Effector CD8-positive, alpha-beta T cell (primary cell): ENCODE measurements at regions not wholly inside any gene's neighbourhood (a gene's known extent, or its start where the extent isn't known, plus 50 kb on each side); places are given as distances from the start of the nearest gene placed in this dataset.

Experiments
- DNase-seq: peaks from one replicate; lab custom pipeline; 2025; lab: John Stamatoyannopoulos, UW

DNA sequence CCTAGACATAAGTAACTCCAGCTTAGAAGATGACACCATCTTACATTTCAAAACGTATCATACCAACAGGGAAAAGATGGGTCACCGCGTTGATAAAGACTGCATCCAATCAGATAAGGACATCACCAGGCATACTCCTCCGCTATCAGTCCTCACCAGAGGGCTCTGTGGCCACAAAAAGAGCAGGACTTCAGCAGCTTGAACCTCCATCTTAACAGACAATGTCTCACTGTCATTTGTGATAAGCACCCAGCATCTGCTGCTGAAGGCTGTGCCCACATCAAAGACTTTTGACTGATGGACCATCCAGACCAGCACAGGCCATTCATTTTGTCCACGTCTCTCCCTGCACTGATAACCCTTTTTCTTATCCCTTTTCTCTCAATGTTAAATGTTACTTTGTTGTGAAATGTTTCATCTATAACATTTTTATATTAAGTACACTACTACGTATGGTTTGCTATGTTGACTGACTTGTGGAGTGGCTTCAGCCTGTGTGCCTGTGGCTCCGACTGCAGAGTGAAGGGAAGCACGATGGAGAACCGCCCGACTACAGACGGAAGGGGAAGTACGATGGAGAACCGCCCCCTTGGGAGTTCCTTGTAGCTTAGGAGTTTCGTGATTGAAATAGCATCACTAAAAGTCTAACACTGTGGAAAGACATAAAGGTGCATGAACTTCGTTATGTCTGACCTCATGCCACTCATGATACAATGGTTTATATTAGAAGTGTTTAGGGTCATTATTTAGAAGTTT is 595.4 kb upstream of the AGA start:
- DNase-seq = no peak

DNA sequence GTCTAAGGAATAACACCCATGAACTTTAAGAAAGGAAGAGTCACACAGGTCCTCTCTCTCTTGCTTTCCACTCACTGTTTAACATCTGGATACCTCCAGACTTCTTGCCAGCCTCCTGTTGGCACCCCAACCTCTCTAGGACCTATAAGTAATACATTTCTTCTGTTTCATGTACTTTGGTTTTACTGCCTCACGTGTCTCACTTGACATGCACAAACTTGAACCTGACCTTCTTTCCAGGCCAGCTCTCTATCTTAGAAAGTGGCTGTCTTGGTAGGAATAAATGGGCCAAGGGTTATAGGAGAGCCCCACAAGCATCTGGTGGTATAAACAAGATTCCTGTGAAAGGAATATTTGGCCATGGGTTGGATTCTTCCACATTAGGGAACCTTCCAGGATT is 614.8 kb upstream of the AGA start:
- DNase-seq = no peak

DNA sequence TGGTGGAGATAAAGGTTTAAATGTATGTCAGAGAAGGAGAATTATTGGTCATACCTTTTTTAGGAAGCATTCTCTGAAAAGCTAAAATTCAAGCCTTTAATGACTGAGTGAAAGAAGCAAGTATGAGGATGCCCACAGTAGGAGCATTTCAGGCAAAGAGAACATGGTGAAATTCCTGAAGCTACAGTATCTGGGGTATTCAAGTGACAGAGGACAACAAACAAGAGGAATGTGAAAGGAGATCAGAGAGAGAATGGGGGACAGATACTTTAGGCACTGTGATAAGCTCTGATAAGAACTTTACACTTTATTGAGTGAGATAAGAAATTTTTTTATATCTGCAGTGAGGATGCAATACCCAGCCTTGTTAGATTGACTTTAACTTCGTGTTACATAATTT is 621.3 kb upstream of the AGA start:
- no peak for DNase-seq

GRCh38 chr4:178066338-178066941 is 624.2 kb upstream of the AGA start:
- no peak for DNase-seq

DNA sequence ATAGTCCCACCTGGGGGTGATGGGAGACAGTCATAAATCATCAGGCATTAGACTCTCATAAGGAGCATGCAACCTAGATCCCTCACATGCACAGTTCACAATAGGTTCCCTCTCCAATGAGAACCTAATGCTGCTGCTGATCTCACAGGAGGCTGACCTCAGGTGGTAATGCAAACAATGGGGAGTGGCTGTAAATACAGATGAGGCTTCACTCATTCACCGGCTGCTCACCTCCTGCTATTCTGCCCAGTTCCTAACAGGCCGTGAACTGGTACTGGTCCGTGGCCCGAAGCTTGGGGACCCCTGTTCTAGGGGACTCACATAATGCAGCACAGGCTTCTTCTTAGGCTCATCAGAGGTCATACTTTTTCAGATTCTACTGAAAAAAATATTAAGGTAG is 625.9 kb upstream of the AGA start:
- DNase-seq = no peak

GRCh38 chr4:178070163-178070562 is 627.9 kb upstream of the AGA start:
- no peak for DNase-seq

GRCh38 chr4:178080312-178080711 is 638.1 kb upstream of the AGA start:
- no peak for DNase-seq

DNA sequence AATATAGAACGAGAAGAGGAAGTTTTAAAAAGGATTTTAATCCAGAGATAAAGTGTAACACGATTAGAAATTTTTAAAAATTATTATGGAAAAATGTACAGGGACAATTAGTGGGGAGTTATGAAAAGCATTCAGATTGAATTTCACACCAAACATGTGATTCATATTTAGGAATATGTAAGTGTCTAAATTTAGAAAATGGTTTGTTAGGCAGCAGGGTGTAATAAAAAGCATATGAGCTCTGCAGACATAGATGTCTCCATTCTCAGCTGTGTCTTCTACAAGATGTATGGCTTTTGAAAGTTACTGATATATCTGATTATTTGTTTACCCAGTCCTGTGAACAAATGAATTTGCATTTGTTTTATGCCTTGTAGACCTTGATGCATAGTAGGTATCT is 638.9 kb upstream of the AGA start:
- no peak for DNase-seq

GRCh38 chr4:178081896-178082295 is 639.7 kb upstream of the AGA start:
- DNase-seq = no peak

DNA sequence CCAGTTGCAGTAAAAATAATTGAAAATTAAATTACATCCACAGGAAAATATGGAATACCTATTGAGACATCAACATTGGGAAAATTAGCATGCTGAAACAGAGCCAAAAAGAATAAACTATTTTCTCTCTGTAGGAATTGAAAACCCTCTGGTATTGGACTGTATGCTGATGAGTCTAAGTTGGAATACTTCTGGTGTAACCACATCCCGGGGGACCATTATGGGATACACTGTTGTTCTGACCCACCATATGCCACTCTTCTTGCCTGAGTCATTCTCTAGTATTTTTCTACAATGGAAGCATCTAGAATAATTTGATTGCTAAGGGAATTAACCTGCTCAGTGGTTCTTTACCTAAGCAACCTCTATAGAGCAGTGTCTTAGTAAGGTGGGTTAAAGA is 640.7 kb upstream of the AGA start:
- no peak for DNase-seq

DNA sequence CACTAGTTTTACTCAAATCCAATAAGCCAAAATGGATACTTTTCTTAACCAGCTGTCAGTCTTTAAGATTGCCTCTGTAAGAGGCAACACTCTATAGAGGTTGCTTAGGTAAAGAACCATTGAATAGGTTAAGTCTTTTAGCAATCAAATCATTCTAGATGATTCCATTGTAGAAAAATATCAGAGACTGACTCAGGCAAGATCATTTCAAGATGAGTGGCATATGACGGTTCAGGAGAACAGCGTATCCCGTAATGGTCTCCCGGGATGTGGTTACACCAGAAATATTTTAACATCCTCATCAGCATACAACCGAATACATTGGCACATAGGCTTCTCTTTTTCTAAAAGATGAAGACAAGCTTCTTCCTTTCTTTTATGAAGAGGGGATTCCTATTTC is 641.7 kb upstream of the AGA start:
- DNase-seq = no peak

GRCh38 chr4:178086320-178086719 is 644.1 kb upstream of the AGA start:
- no peak for DNase-seq

DNA sequence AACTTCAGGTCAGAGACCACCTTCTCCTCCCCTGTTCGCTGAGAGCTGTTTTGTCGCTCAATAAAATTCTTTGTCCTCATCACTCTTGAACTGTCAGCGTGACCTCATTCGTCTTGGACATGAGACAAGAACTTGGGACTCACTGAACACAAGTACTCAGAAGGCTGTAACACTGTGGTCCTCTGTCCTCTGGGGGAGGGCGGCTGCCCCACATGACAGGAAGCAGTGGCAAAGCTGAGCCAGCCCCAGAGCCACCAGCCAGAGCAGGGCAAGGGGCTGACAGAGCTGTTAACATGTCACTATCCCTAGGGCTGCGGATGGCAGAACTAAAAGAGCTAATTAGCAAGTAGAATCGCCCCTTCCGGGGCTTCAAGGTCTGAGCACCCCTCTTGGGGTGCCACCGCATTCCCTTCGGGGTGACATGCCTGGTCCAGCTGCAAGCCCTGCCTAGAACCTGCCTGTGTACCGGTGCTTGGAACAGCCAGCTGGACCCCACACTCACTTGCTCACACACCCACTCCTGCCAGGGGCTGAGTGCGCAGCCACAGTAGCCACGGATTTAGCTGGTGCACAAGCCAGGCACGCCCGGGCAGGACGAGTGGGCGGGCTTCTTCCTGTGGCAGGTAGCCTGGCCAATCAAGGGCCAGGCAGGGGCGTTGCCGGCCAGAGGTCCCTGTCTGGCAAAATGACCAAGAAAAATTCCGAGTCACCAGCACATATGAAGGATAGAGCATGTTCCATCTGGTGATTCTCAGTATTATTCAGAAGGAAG is 648.6 kb upstream of the AGA start:
- DNase-seq = no peak

DNA sequence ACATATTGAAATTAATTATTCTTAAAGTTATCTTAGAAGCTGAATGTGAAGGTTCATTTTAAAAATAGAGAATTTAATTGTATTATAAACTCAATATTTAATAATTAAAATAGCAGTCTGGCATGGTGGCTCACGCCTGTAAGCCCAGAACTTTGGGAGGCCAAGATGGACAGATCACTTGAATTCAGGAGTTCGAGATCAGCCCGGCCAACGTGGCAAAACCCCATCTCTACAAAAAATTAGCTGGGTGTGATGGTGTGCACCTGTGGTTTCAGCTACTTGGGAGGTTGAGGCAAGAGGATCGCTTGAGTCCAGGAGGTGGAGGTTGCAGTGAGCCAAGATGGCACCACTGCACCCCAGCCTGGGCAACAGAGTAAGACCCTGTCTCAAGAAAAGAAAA is 659.9 kb upstream of the AGA start:
- no peak for DNase-seq

DNA sequence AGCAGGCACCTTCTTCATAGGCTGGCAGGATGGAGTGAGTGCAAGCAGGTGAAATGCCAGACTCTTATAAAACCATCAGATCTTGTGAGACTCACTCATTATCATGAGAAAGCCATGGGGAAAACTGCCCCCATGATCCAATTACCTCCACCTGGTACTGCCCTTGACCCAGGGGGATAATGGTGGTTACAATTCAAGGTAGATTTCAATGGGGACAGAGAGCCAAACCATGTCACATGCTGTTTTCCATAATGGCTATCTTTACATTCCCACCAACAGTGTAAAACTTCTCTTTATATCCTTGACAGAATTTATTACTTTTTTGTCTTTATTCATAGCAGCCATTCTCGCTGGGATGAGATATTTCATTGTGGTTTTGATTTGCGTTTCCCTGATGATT is 663.0 kb upstream of the AGA start:
- DNase-seq = no peak

DNA sequence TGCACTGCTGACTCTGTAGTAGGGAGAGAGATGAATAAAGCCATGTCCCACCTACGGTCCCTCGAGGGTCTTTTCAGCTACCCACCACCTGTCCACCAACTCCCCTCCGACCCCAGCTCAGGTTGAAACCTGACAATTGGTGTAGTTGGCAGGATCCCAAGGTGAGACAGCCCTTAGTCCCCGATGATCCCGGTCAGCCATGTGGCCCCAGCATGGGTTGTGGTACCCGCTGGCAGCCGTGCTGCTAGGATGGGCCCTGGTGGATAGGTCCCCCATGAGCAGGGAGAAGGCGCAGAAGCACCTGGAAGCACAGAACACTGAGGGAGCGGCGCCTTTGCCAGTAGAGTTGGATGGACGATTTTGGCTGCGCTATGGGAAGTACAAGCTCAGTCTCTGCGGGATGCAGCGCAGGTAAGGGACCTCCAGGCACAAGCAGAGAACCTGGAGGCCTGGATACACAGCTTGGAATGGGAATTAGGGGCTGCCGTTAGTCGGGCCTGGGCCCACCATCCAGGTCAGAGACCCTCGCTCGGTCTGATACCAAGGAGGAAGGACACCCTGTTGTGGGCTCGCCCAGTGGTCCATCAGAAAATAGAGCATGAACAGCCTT is 694.6 kb upstream of the AGA start:
- DNase-seq = no peak

- DNase-seq = no peak
Measured at GRCh38 chr4:178137732-178138471, 695.7 kb upstream of the AGA start.

DNA sequence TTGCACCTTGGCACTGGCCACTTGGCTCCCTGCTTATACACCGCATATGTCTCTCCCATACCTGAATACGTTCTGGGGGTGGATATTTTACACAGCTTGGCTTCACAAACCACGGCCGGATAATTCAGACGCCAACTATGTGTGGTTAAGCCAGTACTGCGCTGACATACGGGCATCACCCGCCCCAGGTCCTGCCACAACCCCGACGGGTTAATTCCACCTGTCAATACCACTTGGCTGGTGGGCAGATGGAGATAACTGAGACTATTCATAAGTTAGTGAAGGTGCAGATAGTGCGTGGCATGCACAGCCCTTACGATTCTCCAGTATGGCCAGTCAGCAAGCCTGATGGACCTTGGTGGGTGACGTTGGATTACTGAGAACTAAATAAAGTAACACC is 696.3 kb upstream of the AGA start:
- DNase-seq = no peak

- no peak for DNase-seq
Measured at GRCh38 chr4:178140326-178140915, 698.2 kb upstream of the AGA start.

DNA sequence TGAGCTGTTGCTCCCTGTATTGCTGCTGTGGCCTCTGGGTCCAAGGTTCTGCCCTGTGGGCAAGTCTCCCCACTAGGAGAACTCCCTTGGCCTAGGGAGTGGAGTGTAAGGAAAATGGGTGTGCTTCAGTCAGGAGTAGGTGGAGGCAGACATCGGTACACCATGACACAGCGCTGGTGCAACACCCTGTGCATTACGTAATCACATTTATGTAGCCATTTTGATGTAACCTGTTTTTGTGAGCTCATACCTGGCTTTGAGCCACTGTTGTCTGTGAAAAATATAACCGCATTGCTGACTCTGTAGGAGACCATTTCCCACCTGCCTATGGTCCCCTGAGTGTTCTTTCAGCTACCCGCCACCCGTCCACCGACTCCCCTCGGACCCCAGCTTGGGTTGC is 700.5 kb upstream of the AGA start:
- no peak for DNase-seq

DNA sequence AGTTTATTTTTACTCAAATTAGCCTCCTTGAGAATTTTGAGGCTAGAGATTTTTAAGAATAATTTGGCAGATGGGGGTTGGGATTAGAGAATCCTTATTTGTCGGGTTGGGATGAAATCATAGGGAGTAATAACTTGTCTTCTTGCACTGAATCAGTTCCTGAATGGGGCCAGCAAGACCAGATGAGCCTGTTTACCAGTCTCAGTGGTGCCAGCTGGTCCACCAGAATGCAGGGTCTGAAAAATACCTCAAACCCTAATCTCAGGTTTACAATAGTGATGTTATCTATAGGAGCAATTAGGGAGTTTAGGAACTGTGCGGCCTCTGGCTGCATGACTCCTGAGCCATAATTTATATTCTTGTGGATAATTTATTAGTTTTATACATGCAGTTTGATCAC is 705.9 kb upstream of the AGA start:
- DNase-seq = no peak
